GM13977 (cell line): ENCODE measurements at regions not wholly inside any gene's neighbourhood (a gene's known extent, or its start where the extent isn't known, plus 50 kb on each side); places are given as distances from the start of the nearest gene placed in this dataset.

ENCODE experiments used
- DNase-seq: peaks from one replicate; pipeline ENCODE4 v3.0.0; 2012; ENCODE audit warnings: low spot score
- in situ Hi-C: fragments of 300-500 bp; cut with MboI; formaldehyde crosslinking; loops from one replicate; pipeline ENCODE4 v1.12.0; 2022; ENCODE audit warnings: low sequenced_read_pairs, low pct_unique_long_range_greater_than_20kb, mixed read lengths, inconsistent platforms; ENCODE audit not compliant: unreplicated experiment
- TF ChIP-seq, protein P1 (sequence below): IDR thresholded peaks from 2 replicates; pipeline ENCODE4 v1.5.1; 2012; ENCODE audit warnings: mild to moderate bottlenecking, control low read depth; ENCODE audit not compliant: insufficient read depth; ENCODE audit errors: extremely low read depth, missing control alignments

GRCh38 chr2:128729051-128729450 is 410.4 kb upstream of the HS6ST1 start:
- in situ Hi-C loops, result loop anchor here (25.0 kb wide), 1 partner anchor 1133 kb away; no protein-coding TSS in a partner anchor
- TF ChIP-seq, protein P1, sequence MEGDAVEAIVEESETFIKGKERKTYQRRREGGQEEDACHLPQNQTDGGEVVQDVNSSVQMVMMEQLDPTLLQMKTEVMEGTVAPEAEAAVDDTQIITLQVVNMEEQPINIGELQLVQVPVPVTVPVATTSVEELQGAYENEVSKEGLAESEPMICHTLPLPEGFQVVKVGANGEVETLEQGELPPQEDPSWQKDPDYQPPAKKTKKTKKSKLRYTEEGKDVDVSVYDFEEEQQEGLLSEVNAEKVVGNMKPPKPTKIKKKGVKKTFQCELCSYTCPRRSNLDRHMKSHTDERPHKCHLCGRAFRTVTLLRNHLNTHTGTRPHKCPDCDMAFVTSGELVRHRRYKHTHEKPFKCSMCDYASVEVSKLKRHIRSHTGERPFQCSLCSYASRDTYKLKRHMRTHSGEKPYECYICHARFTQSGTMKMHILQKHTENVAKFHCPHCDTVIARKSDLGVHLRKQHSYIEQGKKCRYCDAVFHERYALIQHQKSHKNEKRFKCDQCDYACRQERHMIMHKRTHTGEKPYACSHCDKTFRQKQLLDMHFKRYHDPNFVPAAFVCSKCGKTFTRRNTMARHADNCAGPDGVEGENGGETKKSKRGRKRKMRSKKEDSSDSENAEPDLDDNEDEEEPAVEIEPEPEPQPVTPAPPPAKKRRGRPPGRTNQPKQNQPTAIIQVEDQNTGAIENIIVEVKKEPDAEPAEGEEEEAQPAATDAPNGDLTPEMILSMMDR, result no peak
- DNase-seq, result no peak

- DNase-seq, result no peak
- in situ Hi-C loops, result loop anchor here (25.0 kb wide), 1 partner anchor 1130 kb away; no protein-coding TSS in a partner anchor
- TF ChIP-seq, protein P1, result no peak
These were observed 413.5 kb upstream of the HS6ST1 start for GRCh38 chr2:128731994-128732650.

- in situ Hi-C loops, result loop anchor here (25.0 kb wide), 1 partner anchor 1129 kb away; no protein-coding TSS in a partner anchor
- no peak for DNase-seq
- TF ChIP-seq, protein P1, result no peak
These were observed 414.3 kb upstream of the HS6ST1 start for GRCh38 chr2:128732976-128733431.

DNA sequence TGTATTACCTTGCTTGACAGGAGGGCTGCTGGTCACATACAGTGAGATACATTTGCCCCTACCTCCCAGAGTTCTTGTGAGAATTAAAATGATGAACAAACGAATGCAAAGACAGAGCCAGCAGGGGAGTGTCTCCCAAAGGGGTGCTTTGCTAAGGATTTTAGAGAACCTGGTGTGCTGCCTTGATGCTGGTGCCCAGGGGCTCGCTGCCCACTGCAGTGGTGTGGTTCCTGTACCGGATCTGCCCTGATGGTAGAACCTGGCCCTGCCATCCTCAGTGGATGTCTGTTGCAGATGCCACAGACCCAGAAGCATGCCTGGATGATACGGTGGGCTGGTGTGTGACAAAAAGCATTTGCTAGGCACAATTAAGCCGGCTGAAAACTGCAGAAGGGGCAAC is 414.8 kb upstream of the HS6ST1 start:
- in situ Hi-C loops, result loop anchor here (25.0 kb wide), 1 partner anchor 1129 kb away; no protein-coding TSS in a partner anchor
- TF ChIP-seq, protein P1, result no peak

DNA sequence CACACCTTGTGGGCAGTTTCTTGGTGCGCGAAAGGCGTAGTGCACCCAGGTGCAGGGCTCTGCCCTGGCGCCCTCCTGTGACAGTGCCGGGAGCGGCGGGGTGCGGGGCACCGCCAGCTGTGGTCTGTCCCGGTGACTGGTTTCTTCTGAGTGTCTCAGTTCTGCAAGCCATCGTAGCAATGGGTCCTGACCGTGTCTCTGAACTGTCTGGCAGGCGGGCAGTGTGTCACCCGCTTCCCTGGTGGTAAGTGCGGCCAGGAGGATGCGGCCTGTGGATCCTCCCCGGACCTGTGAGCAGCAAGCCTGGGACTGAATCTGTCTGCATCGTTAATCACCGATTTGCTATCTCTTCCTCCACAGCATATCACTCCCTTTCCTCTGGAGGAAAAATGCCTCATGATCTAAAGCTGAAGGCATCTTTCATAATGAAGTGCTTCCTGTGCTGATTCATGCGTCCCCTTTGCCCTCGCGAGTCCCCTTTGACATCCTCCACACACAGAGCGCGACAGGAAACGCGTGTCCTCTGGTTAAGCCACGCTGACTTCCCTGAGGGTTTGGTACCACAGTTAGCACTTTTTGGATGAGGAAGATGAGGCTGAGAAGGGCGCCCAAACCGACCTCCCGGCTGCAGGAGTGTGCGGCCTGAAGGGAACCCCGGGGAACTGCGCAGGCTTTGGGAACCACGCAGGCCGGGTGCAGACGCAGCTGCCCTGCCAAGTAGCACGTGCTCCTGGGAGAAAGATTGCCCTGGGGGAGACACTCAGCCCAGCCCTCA is 416.0 kb upstream of the HS6ST1 start:
- no peak for DNase-seq
- TF ChIP-seq, protein P1, result no peak
- in situ Hi-C loops, result loop anchor here (25.0 kb wide), 1 partner anchor 1128 kb away; no protein-coding TSS in a partner anchor

More for the DNA sequence above, 414.8 kb upstream of the HS6ST1 start:
- no peak for DNase-seq

DNA sequence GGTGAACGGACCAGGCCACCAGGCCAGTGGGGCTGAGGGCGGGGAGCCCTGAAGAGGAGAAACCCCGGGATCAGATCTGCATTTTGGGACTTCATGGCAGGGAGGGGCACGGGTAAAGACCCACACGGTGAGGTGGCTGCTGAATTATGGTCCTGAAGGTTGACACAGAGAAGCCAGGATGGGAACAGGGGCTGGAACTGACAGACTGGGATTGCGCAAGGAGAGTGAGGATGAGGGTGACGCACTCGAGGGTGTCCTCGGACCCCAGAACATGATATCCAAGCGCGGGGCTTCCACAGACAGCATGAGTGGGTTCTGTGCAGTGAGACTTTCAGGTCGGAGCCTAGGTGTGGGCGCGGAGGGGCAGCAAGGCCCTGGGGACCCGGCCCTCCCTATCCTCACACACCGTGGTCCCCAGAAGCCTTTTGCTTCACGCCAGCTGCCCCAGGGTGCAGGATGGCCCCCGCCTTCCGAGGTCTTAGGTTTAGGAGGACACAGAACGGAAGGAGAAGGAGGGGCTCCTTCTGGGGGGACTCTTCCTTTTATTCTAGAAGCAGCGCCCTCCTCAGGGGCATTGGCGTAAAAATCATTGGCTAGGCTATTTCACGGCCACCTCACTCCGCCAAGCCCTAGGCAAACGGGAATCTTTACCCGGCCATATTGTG is 416.8 kb upstream of the HS6ST1 start:
- in situ Hi-C loops, result loop anchor here (25.0 kb wide), 1 partner anchor 1127 kb away; no protein-coding TSS in a partner anchor
- TF ChIP-seq, protein P1, result no peak
- DNase-seq, result no peak
